ENCODE measurements at regions not wholly inside any gene's neighbourhood (a gene's known extent, or its start where the extent isn't known, plus 50 kb on each side); places are given as distances from the start of the nearest gene placed in this dataset.

DNA sequence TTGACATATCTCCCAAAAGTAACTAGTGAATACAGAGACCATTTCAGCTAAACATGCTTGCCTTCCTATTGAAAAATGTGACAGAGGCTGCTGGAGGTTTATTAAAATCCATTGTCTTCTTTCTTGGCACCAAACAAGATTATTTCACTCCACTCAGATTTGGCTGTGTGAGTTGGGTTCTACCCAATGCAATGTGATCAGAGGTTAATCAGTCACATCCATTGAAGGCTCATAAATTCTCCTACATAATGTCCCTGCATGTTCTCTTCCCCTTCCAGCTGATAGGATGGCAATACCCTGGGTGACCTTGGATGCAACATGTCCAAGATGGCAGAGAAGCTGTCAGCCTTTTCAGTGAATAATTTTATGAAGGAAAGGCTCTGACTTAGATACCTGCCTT, 54.5 kb downstream of the TKTL2 start:
- in situ Hi-C loops (cut with HindIII; ENCODE audit: low pct_unique_long_range_greater_than_20kb, low sequenced_read_pairs), result no loop called here
- no peak for DNase-seq (ENCODE audit: low read depth)

DNA sequence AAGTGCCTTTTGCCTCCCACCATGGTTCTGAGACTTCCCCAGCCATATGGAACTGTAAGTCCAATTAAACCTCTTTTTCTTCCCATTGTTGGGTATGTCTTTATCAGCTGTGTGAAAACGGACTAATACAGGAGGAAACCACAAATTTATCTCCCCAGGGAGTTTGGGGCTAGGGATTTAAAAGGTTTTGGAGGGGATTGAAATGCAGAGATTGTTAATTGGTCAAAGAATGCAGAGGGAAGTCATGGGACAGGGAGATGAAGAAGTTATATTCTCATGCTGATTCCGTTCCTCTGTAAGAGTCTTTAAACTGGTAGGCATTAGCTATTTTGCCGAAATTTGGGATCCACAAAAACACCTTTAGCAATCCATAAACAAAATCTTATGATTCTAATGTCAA, 57.9 kb downstream of the TKTL2 start:
- in situ Hi-C loops (cut with HindIII; ENCODE audit: low pct_unique_long_range_greater_than_20kb, low sequenced_read_pairs), result no loop called here
- no peak for DNase-seq (ENCODE audit: low read depth)

DNA sequence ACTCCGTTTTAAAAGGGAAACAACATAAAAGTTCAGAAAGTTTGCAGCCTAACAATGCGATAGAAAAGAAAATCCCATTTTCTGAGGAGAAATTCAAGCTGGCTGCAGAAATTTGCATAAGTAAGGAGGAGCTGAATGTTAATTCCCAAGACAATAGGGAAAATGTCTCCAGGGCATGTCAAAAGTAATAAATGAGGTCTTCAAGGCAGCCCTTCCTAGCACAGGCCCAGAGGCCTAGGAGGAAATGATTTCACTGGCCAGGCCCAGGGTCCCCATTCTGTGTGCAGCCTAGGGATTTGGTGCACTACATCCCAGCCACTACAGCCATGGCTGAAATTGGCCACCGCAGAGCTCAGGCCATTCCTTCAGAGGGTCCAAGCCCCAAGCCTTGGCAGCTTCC, 59.3 kb downstream of the TKTL2 start:
- no peak for DNase-seq (ENCODE audit: low read depth)
- in situ Hi-C loops (cut with HindIII; ENCODE audit: low pct_unique_long_range_greater_than_20kb, low sequenced_read_pairs), result no loop called here

DNA sequence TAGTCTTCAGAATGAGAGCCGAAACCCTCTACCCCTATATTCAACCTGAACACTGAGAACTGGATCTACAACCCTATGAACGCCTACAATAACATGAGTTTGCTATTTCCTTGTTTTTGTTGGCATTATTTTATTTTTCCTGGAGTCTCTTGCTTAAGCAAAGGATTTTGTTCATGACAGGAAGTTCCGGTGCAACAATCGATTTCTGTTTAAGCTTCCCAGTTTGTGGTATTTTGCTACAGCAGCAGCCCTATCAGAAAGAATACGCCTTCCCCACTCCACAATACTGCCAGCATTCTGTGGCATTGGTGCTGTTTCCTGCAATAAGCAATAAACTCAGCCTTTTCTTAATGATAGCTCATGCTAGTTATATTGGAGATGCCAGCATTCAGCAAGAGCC, 60.9 kb downstream of the NPY5R start:
- DNase-seq (ENCODE audit: low read depth), result peak; percentile 5
- in situ Hi-C loops (cut with HindIII; ENCODE audit: low pct_unique_long_range_greater_than_20kb, low sequenced_read_pairs), result no loop called here

DNA sequence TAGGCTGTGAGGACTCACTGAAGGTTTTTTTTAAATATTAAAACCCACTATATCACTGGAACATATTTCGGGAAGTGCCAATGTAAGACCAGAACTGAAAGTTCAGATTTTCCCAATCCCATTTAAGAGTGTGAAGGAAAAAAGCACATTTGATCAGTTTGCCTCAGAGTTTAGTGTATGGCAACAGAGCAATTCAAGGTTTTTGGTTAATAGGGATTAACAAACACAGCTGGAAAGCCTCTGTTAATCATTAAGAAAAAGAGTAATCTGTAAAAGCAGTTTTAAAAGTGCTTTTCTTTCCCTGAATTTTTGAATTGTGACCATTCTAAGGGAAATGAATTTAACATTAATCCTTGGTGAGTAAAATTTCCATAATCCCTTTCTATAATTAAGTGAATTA, 60.4 kb downstream of the NPY5R start:
- DNase-seq (ENCODE audit: low read depth), result no peak

More for the DNA sequence above, 60.4 kb downstream of the NPY5R start:
- in situ Hi-C loops (cut with HindIII; ENCODE audit: low pct_unique_long_range_greater_than_20kb, low sequenced_read_pairs), result no loop called here
